Epithelial cell of proximal tubule (primary cell): ENCODE measurements at regions not wholly inside any gene's neighbourhood (a gene's known extent, or its start where the extent isn't known, plus 50 kb on each side); places are given as distances from the start of the nearest gene placed in this dataset.
"Not testable (repeated sequence)": the region's sequence is repeated elsewhere in the genome, so short reads cannot be mapped to it uniquely, and the experiment has no call there.

ENCODE experiments used
- DNase-seq: peaks from one replicate; pipeline ENCODE4 v3.0.0-alpha.2; 2011; ENCODE audit warnings: low read depth
- H3K4me3 ChIP-seq: 2 replicates; pipeline ENCODE4 v1.5.1; 2011; ENCODE audit warnings: low read depth, mild to moderate bottlenecking, low read length
- TF ChIP-seq, protein P1 (sequence below): conservative IDR thresholded peaks from 2 replicates; pipeline ENCODE4 v1.5.1; 2012; ENCODE audit warnings: low read depth, mild to moderate bottlenecking, low read length

DNA sequence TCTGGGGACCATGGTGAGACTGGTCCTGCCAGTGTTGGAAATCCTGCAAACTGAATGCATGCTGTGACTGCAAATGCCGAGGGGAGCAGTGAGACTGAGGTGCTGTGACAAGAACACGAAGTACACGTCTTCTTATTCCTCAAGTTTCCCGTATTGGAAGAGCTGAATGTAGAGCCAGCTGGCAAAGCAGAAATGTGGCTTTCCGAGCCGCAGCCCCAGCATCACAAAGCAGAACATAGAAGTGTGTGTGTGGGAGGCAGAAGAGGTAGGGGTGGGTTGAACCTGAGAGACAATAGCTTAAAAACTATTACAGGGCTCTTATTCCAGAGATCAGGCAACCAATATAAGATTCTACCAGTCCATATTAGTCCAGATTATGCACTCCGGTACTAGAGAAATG, 98.8 kb downstream of the CARTPT start:
- no peak overlapping the region for H3K4me3 ChIP-seq
- TF ChIP-seq, protein P1, sequence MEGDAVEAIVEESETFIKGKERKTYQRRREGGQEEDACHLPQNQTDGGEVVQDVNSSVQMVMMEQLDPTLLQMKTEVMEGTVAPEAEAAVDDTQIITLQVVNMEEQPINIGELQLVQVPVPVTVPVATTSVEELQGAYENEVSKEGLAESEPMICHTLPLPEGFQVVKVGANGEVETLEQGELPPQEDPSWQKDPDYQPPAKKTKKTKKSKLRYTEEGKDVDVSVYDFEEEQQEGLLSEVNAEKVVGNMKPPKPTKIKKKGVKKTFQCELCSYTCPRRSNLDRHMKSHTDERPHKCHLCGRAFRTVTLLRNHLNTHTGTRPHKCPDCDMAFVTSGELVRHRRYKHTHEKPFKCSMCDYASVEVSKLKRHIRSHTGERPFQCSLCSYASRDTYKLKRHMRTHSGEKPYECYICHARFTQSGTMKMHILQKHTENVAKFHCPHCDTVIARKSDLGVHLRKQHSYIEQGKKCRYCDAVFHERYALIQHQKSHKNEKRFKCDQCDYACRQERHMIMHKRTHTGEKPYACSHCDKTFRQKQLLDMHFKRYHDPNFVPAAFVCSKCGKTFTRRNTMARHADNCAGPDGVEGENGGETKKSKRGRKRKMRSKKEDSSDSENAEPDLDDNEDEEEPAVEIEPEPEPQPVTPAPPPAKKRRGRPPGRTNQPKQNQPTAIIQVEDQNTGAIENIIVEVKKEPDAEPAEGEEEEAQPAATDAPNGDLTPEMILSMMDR, result no peak
- no peak for DNase-seq

DNA sequence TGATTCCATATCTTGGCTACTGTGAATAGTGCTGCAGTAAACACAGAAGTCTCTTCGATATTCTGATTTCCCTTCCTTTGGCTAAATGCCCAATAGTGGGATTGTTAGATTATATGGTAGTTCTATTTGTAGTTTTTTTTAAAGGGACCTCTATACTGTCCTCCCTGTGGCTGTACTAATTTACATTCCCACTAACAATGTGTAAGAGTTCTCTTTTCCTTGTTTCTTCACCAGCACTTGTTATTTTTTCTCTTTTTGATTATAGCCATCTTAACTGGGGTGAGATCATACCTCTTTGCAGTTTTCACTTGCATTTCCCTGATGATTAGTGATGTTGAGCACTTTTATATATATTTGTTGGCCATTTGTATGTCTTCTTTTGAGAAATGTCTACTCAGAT, 102.0 kb downstream of the CARTPT start:
- no peak for DNase-seq
- TF ChIP-seq, protein P1, result no peak

DNA sequence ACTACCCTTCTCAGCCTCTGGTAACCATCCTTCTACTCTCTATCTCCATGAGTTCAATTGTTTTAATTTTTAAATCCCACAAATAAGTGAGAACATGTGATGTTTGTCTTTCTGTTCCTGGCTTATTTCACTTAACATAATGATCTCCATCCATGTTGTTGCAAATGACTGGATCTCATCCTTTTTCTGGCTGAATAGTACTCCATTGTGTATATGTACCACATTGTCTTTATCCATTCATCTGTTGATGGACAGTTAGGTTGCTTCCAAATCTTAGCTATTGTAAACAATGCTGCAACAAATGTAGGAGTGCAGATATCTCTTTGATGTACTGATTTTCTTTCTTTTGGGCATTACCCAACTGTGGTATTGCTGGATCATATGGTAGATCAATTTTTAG, 103.0 kb downstream of the CARTPT start:
- not testable (repeated sequence) for H3K4me3 ChIP-seq, DNase-seq

More for the DNA sequence above, 102.0 kb downstream of the CARTPT start:
- H3K4me3 ChIP-seq, result no peak overlapping the region

DNA sequence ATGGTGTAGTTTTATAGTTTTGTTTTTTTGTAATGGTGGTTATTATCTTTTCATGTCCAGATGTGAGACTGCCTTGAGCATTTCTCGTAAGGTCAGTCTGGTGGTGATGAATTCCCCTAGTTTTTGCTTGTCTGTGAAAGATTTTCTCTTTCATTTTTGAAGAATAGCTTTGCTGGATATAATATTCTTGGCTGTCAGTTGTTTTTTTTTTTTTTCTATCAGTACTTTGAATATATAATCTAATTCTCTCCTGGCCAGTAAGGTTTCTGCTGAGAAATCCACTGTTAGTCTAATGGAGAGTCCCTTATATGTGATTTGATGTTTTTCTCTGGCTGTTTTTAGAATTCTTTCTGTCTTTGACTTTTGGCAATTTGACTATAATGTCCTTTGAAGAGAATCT, 106.9 kb downstream of the CARTPT start:
- TF ChIP-seq, protein P1, result no peak
- no peak for DNase-seq
- no peak overlapping the region for H3K4me3 ChIP-seq

DNA sequence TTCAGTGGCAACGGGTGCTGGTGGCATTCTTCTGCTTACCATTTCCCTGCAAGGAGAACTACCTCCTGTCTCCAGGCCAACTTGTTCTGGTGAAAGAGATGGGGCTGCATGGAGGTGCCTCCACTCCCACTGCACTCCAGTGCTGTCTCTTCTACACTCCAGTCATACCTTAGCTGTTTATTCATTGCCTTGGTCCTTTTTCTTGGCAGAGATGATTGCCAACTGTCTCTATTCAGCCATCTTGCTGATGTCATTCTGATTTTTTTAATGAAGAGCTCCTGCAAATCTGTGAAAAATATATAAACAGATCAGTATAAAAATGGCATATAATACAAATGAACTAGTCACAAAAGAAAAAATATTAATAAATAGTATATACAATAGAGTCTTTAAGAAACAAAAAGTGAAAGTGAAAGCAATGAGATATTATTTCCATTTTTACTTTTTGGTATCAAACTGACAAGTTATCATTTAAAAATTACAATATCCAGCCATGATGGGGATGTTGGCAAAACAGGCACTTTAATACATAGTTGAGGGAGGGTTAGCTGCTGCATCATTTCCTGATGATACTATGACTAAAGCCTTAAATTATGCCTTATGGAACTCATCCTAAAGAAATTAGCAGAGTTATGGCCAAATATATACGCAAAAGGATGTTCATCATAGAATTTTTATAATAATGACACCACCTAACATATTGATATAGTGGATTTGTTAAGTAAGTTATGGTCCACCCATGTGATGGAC, 109.4 kb downstream of the CARTPT start:
- DNase-seq, result no peak
- H3K4me3 ChIP-seq, result no peak overlapping the region
- TF ChIP-seq, protein P1, result no peak

DNA sequence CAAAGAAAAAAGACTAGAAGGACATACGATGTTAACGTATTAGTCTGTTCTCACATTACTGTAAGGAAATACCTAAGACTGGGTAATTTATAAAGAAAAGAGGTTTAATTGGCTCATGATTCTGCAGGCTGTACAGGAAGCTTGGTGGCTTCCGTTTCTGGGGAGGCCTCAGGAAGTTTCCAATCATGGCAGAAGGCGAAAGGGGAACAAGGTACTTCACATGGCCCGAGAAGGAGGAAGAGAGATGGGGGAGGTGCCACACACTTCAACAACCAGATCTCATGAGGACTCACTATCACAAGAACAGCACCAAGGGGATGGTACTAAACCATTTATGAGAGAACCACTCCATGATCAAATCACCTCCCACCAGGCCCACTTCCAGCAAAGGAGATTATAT, 110.1 kb downstream of the CARTPT start:
- TF ChIP-seq, protein P1, result no peak
- DNase-seq, result no peak

DNA sequence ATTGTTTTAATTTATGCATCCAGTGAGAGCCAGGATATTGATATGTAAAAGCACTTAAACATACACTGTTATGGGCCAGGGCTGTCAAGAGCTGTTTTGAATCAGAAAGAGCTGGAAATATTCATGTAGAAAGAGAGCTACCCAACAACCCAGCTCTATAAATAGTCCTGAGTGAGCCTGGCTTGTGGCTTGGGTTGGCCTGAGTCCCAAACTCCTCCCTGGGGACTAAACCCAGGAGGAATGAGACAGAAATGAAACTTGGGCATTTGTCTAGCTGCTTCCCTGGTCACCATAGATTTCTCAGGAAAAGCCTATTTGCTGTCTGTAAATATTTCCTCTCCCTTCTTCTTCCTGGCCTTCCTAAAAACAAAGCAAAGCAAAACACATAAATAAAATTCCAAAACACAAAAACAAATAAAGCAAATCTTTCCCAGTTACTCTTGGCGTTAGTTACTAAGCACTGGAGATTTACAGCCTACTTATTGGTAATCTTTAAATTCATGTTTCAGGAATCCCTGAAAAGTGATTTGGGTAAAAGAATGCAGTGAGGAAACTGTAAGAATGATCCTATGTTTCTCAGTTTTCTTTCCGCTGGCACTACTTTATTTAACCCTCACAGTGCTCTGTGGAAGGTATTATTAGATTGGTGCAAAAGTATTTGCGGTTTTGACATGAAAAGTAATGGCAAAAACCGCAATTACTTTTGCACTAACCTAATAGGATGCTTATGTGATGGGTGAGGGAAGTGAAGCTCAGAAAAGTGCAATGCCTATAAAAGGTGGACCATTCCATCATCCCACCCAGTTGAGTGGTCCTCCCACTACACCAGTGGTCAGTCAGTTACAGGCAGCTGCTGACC, 111.8 kb downstream of the CARTPT start:
- no peak overlapping the region for H3K4me3 ChIP-seq
- TF ChIP-seq, protein P1, result no peak
- DNase-seq, result no peak

More for the DNA sequence above, 110.1 kb downstream of the CARTPT start:
- H3K4me3 ChIP-seq, result no peak overlapping the region
